DND-41 (cell line): ENCODE measurements at regions not wholly inside any gene's neighbourhood (a gene's known extent, or its start where the extent isn't known, plus 50 kb on each side); places are given as distances from the start of the nearest gene placed in this dataset.

Experiments used
- ATAC-seq: fragments of 200-7000 bp; cut with Tn5 transposase; 3 replicates; pipeline ENCODE4 v1.9.1; 2021; ENCODE audit warnings: low read depth; ENCODE audit not compliant: insufficient read depth
- DNase-seq: peaks from one replicate; pipeline ENCODE4 v3.0.0-alpha.2; 2020
- H2AFZ ChIP-seq: 2 replicates; pipeline ENCODE4 v1.6.0; 2012; ENCODE audit warnings: low read depth, low read length
- H3K27ac ChIP-seq: 2 replicates; pipeline ENCODE4 v1.5.1; 2012; ENCODE audit warnings: low read length, inconsistent platforms
- H3K27me3 ChIP-seq: fragments of 200-600 bp; sonication (generic); 2 replicates; pipeline ENCODE4 v1.6.0; 2012; ENCODE audit warnings: low read length, mild to moderate bottlenecking, inconsistent platforms; ENCODE audit not compliant: insufficient read depth, poor library complexity
- H3K36me3 ChIP-seq: 2 replicates; pipeline ENCODE4 v1.5.1; 2012; ENCODE audit warnings: low read length, inconsistent platforms; ENCODE audit not compliant: insufficient read depth
- H3K4me1 ChIP-seq: 2 replicates; pipeline ENCODE4 v1.5.1; 2012; ENCODE audit warnings: mild to moderate bottlenecking, low read length; ENCODE audit not compliant: insufficient read depth
- H3K4me2 ChIP-seq: 2 replicates; pipeline ENCODE4 v1.6.0; 2012; ENCODE audit warnings: mild to moderate bottlenecking, moderate library complexity, low read length, inconsistent platforms; ENCODE audit not compliant: insufficient read depth
- H3K4me3 ChIP-seq, 2 experiments: fragments of 200-600 bp in 1 of 2; shearing (Covaris generic) in 1 of 2; 2 replicates each; pipeline ENCODE4 v1.5.1; 2012 to 2016; ENCODE audit warnings: inconsistent platforms in 2 of 2, low read length in 2 of 2, mild to moderate bottlenecking in 2 of 2, low read depth in 1 of 2, moderate library complexity in 1 of 2
- H3K79me2 ChIP-seq: 2 replicates; pipeline ENCODE4 v1.6.0; 2012; ENCODE audit warnings: low read length, inconsistent platforms; ENCODE audit not compliant: insufficient read depth
- H3K9ac ChIP-seq: 2 replicates; pipeline ENCODE4 v1.6.0; 2012; ENCODE audit warnings: low read depth, mild to moderate bottlenecking, inconsistent platforms, low read length, moderate library complexity
- H3K9me3 ChIP-seq: 2 replicates; pipeline ENCODE4 v1.5.1; 2012; ENCODE audit warnings: low read length, moderate library complexity, mild to moderate bottlenecking, inconsistent platforms; ENCODE audit not compliant: insufficient read depth, severe bottlenecking
- H4K20me1 ChIP-seq: 2 replicates; pipeline ENCODE4 v1.6.0; 2012; ENCODE audit warnings: low read length; ENCODE audit not compliant: insufficient read depth
- CTCF ChIP-seq: IDR thresholded peaks from 2 replicates; pipeline ENCODE4 v1.5.1; 2012; ENCODE audit warnings: borderline replicate concordance, low read length, moderate library complexity, mild to moderate bottlenecking; ENCODE audit not compliant: poor library complexity, severe bottlenecking; ENCODE audit errors: extremely low read depth
- EZH2 ChIP-seq: IDR thresholded peaks from 3 replicates; pipeline ENCODE4 v1.6.1; 2012; ENCODE audit warnings: borderline replicate concordance, low read depth, mild to moderate bottlenecking, moderate library complexity, low read length, inconsistent platforms; ENCODE audit not compliant: severe bottlenecking

- Histone ChIP-seq H3K4me3 (no peak overlapping the region), H3K4me2 (no peak overlapping the region), H3K27ac (no peak overlapping the region), H3K9ac (no peak overlapping the region), H4K20me1 (no peaks in the 10 kb centered on the region), H2AFZ (no peak overlapping the region), H3K4me1 (no peaks in the 10 kb centered on the region), H3K9me3 (no peaks in the 10 kb centered on the region), H3K79me2 (no peaks in the 10 kb centered on the region), H3K36me3 (no peaks in the 10 kb centered on the region), H3K27me3 (no peaks in the 10 kb centered on the region)
- TF ChIP-seq EZH2, result no peak
- no peak for TF ChIP-seq CTCF
- no peak for ATAC-seq
- no peak for DNase-seq
Measured at GRCh38 chr18:73147590-73147989, 279.8 kb upstream of the NETO1 start.

GRCh38 chr18:73144030-73144429 lies 276.2 kb upstream of the NETO1 start:
- no peaks in the 10 kb centered on the region for H3K4me1 ChIP-seq
- no peaks in the 10 kb centered on the region for H3K79me2 ChIP-seq
- ATAC-seq (no peak), DNase-seq (no peak)
- TF ChIP-seq EZH2 (no peak), CTCF (no peak)
- H3K4me3 ChIP-seq, result no peak overlapping the region
- no peaks in the 10 kb centered on the region for H3K27me3 ChIP-seq
- H4K20me1 ChIP-seq, result no peaks in the 10 kb centered on the region
- no peak overlapping the region for H3K27ac ChIP-seq
- no peak overlapping the region for H3K9ac ChIP-seq
- H2AFZ ChIP-seq, result no peak overlapping the region
- no peak overlapping the region for H3K4me2 ChIP-seq
- H3K9me3 ChIP-seq, result no peaks in the 10 kb centered on the region
- H3K36me3 ChIP-seq, result no peaks in the 10 kb centered on the region

GRCh38 chr18:73136134-73136533 lies 268.3 kb upstream of the NETO1 start:
- Histone ChIP-seq H2AFZ (no peak overlapping the region), H3K4me3 (no peak overlapping the region)
- DNase-seq, result no peak

More at GRCh38 chr18:73136134-73136533, 268.3 kb upstream of the NETO1 start:
- Histone ChIP-seq H3K79me2 (no peaks in the 10 kb centered on the region), H4K20me1 (no peaks in the 10 kb centered on the region), H3K4me2 (no peak overlapping the region), H3K27ac (no peak overlapping the region), H3K4me1 (no peaks in the 10 kb centered on the region), H3K9ac (no peak overlapping the region), H3K27me3 (no peaks in the 10 kb centered on the region), H3K9me3 (no peaks in the 10 kb centered on the region), H3K36me3 (no peaks in the 10 kb centered on the region)
- TF ChIP-seq EZH2 (no peak), CTCF (peak; percentile 61)
- 0 out of 3 replicates have a peak, but pooled peaks have one; percentile 40 for ATAC-seq
